Activated CD8-positive, alpha-beta T cell treated with anti-CD3 and anti-CD28 coated beads for 36 hours (primary cell): ENCODE measurements at regions not wholly inside any gene's neighbourhood (a gene's known extent, or its start where the extent isn't known, plus 50 kb on each side); places are given as distances from the start of the nearest gene placed in this dataset.
"Not testable (repeated sequence)": the region's sequence is repeated elsewhere in the genome, so short reads cannot be mapped to it uniquely, and the experiment has no call there.

Experiments
- ATAC-seq: fragments of 200-7000 bp; cut with Tn5 transposase; one replicate; pipeline ENCODE4 v1.10.0; 2021; ENCODE audit warnings: mild to moderate bottlenecking, moderate library complexity
- CTCF ChIA-PET: fragments of 350-600 bp; sonication (Branson Sonifier 250); formaldehyde crosslinking; loops from one replicate; lab custom pipeline; 2021; ENCODE audit warnings: antibody characterized with exemption; lab: Charles Lee
- POLR2A ChIA-PET: fragments of 350-600 bp; sonication (Branson Sonifier 250); formaldehyde crosslinking; loops from one replicate; lab custom pipeline; 2021; ENCODE audit warnings: antibody characterized with exemption; lab: Charles Lee
- DNase-seq: peaks from one replicate; pipeline ENCODE4 v3.0.0-alpha.2; 2020
- H3K27ac Mint-ChIP-seq: one replicate; pipeline ENCODE4 v1.8.0; 2021; ENCODE audit warnings: mild to moderate bottlenecking, mixed read lengths
- H3K27me3 Mint-ChIP-seq: one replicate; pipeline ENCODE4 v1.8.0; 2021; ENCODE audit warnings: mixed read lengths
- H3K36me3 Mint-ChIP-seq: one replicate; pipeline ENCODE4 v1.8.0; 2021; ENCODE audit warnings: low read depth, mixed read lengths
- H3K4me1 Mint-ChIP-seq: one replicate; pipeline ENCODE4 v1.8.0; 2021; ENCODE audit warnings: low read depth, mixed read lengths
- H3K4me3 Mint-ChIP-seq: one replicate; pipeline ENCODE4 v1.8.0; 2021; ENCODE audit warnings: mild to moderate bottlenecking, moderate library complexity, mixed read lengths
- H3K9me3 Mint-ChIP-seq: one replicate; pipeline ENCODE4 v1.8.0; 2021; ENCODE audit warnings: mixed read lengths
- intact Hi-C: fragments of 100-400 bp; cut with micrococcal nuclease; formaldehyde crosslinking; loops from one replicate; pipeline ENCODE4 v1.10.0; 2022

DNA sequence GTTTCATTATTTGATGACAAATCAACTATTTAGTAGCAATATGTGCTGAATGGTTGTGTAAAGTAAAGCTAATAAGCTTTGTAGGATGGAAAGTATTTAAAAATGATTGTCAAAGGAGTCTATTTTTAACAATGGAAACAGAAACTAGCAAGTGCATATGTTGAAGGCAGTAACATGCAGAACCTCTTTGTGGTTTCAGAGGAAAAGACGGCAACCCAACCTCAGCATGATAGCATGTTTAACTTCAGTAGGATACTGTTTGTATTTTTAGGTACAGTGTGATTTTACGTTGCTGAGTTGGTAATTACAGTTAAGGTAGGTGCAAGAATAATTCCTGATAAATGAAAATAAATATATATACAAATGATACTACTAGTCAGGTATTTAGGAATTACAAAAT lies 545.4 kb downstream of the CDY1 start:
- H3K27ac Mint-ChIP-seq, CTCF ChIA-PET, DNase-seq, H3K9me3 Mint-ChIP-seq, H3K27me3 Mint-ChIP-seq, H3K36me3 Mint-ChIP-seq, H3K4me3 Mint-ChIP-seq, intact Hi-C loops, H3K4me1 Mint-ChIP-seq, ATAC-seq, POLR2A ChIA-PET: not testable (repeated sequence)

DNA sequence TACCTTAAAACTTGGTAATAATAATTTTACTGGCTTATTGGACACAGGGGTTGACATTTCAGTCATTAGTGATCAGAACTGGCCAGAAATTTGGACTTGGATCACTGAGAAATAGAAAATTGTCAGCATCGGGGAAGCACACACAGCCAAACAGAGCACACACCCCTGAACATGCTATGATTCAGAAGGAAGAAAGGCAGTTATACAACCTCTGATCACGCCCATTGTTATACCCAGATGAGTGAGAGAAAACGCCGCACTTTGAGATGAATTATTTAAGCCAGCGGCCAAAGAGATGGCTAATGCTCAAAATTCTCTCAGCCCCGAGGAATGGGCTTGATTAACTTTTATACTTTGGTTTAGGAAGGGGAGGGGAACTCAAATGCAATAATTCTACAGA lies 557.4 kb downstream of the CDY1 start:
- intact Hi-C loops, H3K4me3 Mint-ChIP-seq, H3K36me3 Mint-ChIP-seq, CTCF ChIA-PET, DNase-seq, H3K4me1 Mint-ChIP-seq, H3K27me3 Mint-ChIP-seq, ATAC-seq, POLR2A ChIA-PET, H3K27ac Mint-ChIP-seq, H3K9me3 Mint-ChIP-seq: not testable (repeated sequence)

DNA sequence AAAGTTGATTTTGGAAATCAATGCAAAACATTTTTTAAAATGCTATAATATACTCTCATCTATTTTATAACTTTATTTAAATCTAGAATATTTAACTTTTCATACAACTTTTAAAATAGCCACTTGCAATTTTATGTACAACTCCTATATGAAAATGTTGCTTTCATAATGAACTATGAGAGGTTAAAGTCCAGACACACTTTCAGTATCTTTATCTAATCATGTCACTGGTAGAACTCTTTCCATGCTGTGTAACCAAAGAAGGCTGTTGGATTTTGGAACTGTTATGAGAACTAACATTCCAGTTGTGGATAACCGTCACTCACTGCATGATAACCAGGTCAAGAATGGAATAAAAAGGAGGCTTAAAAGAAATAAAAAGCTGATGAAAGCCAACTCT lies 603.1 kb downstream of the CDY1 start:
- ATAC-seq, intact Hi-C loops, DNase-seq, H3K27ac Mint-ChIP-seq, POLR2A ChIA-PET, CTCF ChIA-PET, H3K4me3 Mint-ChIP-seq, H3K27me3 Mint-ChIP-seq, H3K36me3 Mint-ChIP-seq, H3K9me3 Mint-ChIP-seq, H3K4me1 Mint-ChIP-seq: not testable (repeated sequence)

DNA sequence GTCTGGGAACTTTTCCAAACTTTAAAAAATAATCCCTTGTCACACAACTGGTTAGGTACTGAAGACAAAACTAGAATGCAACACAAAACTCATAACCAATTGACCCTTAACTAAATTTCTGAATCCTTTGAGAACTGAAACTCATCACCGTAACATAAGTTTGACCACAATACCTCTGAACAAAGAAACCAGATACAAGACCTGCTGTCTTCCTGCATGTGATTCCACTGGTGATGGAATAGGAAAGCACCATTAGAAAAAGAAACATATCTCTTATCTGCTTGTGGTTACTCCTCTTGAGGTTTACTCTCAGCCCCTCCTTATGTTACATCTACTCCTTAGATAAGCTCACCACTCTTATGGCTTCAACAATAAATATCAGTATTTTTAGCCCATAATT lies 603.6 kb downstream of the CDY1 start:
- H3K4me1 Mint-ChIP-seq, H3K9me3 Mint-ChIP-seq, H3K27ac Mint-ChIP-seq, H3K27me3 Mint-ChIP-seq, CTCF ChIA-PET, H3K36me3 Mint-ChIP-seq, intact Hi-C loops, ATAC-seq, H3K4me3 Mint-ChIP-seq, POLR2A ChIA-PET, DNase-seq: not testable (repeated sequence)

DNA sequence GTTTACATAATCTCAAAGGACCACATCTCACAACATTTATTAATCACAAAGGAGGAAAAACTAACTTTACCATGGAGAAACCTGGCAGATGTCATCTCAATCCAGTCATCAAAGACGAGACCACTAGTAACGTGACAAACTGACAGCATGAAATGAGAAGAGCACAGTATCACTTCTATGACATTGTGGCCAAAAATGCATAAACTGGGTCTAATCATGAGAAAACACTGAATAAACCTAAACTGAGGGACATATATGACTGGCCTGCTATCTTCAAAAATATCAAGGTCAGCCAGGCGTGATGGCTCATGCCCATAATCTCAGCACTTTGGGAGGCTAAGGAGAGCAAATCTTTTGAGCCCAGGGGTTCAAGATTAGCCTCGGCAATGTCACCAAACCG lies 619.0 kb downstream of the CDY1 start:
- H3K36me3 Mint-ChIP-seq, DNase-seq, POLR2A ChIA-PET, H3K9me3 Mint-ChIP-seq, H3K27ac Mint-ChIP-seq, H3K4me1 Mint-ChIP-seq, ATAC-seq, H3K4me3 Mint-ChIP-seq, H3K27me3 Mint-ChIP-seq, intact Hi-C loops, CTCF ChIA-PET: not testable (repeated sequence)

DNA sequence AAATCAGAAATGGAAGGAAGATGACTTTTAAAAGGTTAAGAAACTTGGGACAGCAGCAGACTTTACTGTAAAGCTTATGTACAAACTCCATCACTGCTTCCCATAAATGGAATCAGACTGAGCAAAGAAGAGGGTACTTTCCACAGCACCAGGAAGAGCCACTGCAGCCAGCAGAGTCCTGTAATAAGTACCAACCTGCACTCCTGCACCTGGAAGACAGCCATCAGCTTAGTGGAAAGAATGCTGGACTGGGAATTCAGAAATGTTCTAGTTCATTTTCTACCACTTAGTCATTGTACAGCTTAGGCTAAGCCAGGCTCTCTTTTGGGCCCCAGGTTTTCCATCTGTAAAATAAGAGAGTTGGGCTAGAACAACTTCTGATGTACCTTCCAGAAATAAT lies 632.3 kb downstream of the CDY1 start:
- intact Hi-C loops, H3K4me1 Mint-ChIP-seq: not testable (repeated sequence)

DNA sequence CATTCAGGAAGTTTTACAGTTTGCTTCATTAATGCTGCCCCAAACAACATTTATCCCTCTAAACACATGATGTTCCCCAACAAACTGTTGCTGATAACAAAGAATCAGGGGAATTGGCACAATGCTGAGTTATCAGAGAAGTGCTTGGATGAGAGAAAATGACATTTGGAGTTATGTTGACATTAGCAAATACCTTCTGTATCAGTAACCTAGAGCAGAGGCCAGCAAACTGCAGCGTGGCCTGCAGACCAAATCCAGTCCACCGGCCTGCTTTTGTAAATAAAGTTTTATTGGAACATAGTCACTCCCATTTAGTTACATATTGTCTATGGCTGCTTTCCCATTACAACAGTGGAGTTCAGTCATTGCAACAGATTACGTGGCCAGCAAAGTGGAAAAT lies 643.5 kb downstream of the CDY1 start:
- H3K4me3 Mint-ChIP-seq: not testable (repeated sequence)

More for the DNA sequence above, 632.3 kb downstream of the CDY1 start:
- DNase-seq, CTCF ChIA-PET, H3K36me3 Mint-ChIP-seq, POLR2A ChIA-PET, H3K4me3 Mint-ChIP-seq, H3K27ac Mint-ChIP-seq, ATAC-seq, H3K27me3 Mint-ChIP-seq, H3K9me3 Mint-ChIP-seq: not testable (repeated sequence)

DNA sequence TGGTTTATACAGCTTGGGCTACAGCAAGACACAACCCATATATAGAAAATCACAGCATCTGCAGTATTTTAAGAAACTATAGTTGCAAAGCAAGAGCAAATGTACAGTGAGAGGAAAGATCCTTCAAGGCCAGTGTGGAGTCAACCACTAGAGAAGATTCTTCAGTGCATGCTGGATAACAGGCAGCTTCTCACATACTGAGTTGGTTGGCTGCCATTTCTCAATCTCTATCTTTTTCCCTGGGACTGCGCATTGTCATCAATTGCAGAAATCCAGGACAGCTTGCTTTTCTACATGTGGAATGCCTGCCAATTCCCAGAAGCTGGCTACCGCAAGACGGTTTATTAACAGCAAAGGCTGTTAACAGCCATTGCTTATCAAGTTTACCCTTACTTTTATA lies 646.5 kb downstream of the CDY1 start:
- H3K27me3 Mint-ChIP-seq, POLR2A ChIA-PET, H3K4me1 Mint-ChIP-seq: not testable (repeated sequence)

More for the DNA sequence above, 643.5 kb downstream of the CDY1 start:
- intact Hi-C loops, ATAC-seq, H3K9me3 Mint-ChIP-seq, DNase-seq, POLR2A ChIA-PET, CTCF ChIA-PET, H3K27me3 Mint-ChIP-seq, H3K27ac Mint-ChIP-seq, H3K4me1 Mint-ChIP-seq, H3K36me3 Mint-ChIP-seq: not testable (repeated sequence)

DNA sequence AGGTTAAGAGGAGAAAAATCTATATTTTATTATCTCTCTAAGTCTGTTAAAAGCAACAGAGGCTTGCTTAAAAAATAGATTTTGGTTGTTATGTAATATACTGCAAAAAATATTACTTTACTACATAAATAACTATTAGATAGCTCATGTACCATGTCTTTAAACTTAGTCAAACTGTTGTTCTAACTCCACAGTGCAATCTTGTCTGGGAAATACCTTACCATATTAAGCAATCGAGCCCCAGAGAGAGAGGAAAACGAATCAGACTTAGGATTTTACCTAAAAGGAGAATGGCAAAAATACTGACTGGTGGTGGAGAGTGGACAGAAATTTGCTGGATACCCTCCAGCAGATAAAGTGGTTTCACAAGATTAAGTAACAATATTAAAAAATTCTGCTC lies 647.0 kb downstream of the CDY1 start:
- H3K27ac Mint-ChIP-seq, POLR2A ChIA-PET, CTCF ChIA-PET, H3K4me1 Mint-ChIP-seq, H3K36me3 Mint-ChIP-seq, H3K4me3 Mint-ChIP-seq, DNase-seq, intact Hi-C loops, H3K27me3 Mint-ChIP-seq, H3K9me3 Mint-ChIP-seq, ATAC-seq: not testable (repeated sequence)

More for the DNA sequence above, 646.5 kb downstream of the CDY1 start:
- CTCF ChIA-PET, H3K36me3 Mint-ChIP-seq, H3K4me3 Mint-ChIP-seq, H3K27ac Mint-ChIP-seq, H3K9me3 Mint-ChIP-seq, DNase-seq, intact Hi-C loops, ATAC-seq: not testable (repeated sequence)

DNA sequence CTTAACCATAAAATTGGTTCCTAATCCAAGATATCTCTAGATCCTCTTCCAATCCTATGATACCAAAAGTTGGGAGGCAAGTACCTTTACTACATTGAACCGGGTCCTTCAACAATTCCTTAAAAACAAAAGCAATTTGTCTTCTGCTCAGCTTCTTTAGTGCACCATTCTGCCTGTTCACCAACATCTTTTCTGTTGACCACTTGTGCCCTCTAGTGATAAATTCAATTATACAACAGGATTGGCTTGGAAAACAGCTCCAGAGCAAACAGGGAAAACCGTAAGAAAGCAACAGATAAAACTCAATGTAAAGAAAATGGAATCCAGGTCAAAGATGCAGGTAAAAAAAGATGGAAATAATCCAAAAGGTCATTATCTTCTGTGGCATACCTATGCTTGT lies 651.2 kb downstream of the CDY1 start:
- H3K4me1 Mint-ChIP-seq, H3K4me3 Mint-ChIP-seq, DNase-seq, H3K27ac Mint-ChIP-seq, H3K36me3 Mint-ChIP-seq, intact Hi-C loops, H3K9me3 Mint-ChIP-seq, ATAC-seq, H3K27me3 Mint-ChIP-seq, CTCF ChIA-PET, POLR2A ChIA-PET: not testable (repeated sequence)

DNA sequence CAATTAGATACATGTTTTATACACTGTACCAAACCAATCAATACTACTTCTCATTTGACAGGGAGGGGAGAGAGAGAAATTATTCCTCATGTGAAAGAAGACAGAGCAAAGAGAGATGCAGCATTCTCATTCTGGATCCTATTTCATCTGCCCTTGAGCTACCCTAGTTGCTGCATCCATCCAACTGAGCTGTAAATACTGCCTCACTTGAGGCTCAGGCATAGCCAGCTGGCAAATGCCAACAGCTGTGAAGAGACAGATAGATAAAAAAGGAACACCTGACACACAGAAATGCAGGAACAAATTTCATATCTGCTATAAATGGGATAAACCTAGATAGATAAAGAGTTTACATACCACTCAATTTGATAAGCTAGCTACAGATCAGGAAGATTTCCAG lies 684.1 kb downstream of the CDY1 start:
- CTCF ChIA-PET, H3K9me3 Mint-ChIP-seq, ATAC-seq, H3K27me3 Mint-ChIP-seq, H3K4me1 Mint-ChIP-seq, H3K27ac Mint-ChIP-seq, intact Hi-C loops, DNase-seq, H3K36me3 Mint-ChIP-seq, POLR2A ChIA-PET, H3K4me3 Mint-ChIP-seq: not testable (repeated sequence)

DNA sequence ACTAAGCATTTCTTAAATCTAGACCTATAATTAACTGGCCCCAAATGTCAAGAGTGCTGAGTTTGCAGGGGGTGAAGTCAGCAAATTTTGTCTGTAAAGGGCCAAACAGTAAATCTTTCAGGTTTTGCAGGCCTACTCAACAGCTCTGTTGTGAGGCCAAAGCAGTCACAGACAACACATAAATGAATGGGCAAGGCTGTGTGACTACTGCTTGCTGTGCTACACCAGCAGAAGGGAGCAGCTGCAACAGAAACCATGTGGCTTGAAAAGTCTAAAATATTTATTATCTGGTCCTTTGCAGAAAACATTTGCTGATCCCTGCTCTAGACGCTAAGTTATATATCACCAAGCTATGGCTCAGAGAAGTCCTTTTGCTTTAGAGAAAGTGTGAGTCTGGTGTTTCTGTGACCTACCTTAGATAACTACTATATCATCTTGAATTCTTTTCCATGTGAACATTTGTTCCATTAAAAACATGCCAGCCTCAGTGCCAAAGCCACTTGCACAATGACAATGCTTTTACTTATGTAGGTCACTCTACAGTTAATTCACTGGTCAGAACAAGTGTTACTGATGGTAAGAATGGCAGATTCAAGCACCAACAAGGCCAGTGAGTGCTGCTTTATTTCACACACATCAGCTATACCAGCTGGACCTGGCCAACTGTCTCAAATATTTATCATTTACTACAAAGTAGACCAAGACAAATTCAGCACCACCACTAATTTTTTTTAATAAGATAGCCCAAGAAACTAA lies 684.9 kb downstream of the CDY1 start:
- CTCF ChIA-PET, H3K36me3 Mint-ChIP-seq: not testable (repeated sequence)

More for the DNA sequence above, 684.9 kb downstream of the CDY1 start:
- intact Hi-C loops, POLR2A ChIA-PET, ATAC-seq, H3K9me3 Mint-ChIP-seq, H3K4me3 Mint-ChIP-seq, H3K4me1 Mint-ChIP-seq, H3K27me3 Mint-ChIP-seq, DNase-seq, H3K27ac Mint-ChIP-seq: not testable (repeated sequence)
